Left lung (tissue), 4 donors: ENCODE measurements at regions not wholly inside any gene's neighbourhood (a gene's known extent, or its start where the extent isn't known, plus 50 kb on each side); places are given as distances from the start of the nearest gene placed in this dataset.
A peak's percentile ranks its signal among the peaks of the same experiment; 100 is the strongest.

Experiments used
- ATAC-seq: fragments of 200-7000 bp; cut with Tn5 transposase; one replicate; pipeline ENCODE4 v1.9.1; 2020; ENCODE audit warnings: moderate library complexity
- DNase-seq, 4 donors: peaks; one replicate each; pipeline ENCODE4 v3.0.0-alpha.2; 2013 to 2020
- H3K27ac ChIP-seq, 2 donors: fragments of 200-600 bp; sonication (generic) in 1 of 2; one replicate each; pipeline versions ENCODE4 v1.5.0 to v1.8.0; 2020 to 2021
- H3K27me3 ChIP-seq, 2 donors: fragments of 200-600 bp; sonication (generic) in 1 of 2; one replicate each; pipeline versions ENCODE4 v1.5.0 to v1.8.0; 2020 to 2021
- H3K36me3 ChIP-seq, 2 donors: fragments of 200-600 bp; sonication (generic) in 1 of 2; one replicate each; pipeline versions ENCODE4 v1.5.0 to v1.8.0; 2020 to 2021
- H3K4me1 ChIP-seq, 2 donors: fragments of 200-600 bp; one replicate each; pipeline ENCODE4 v1.8.0; 2021
- H3K4me3 ChIP-seq, 2 donors: fragments of 200-600 bp; sonication (generic) in 1 of 2; one replicate each; pipeline versions ENCODE4 v1.5.0 to v1.8.0; 2020 to 2021; ENCODE audit warnings: mild to moderate bottlenecking in 1 of 2
- H3K9me3 ChIP-seq, 2 donors: fragments of 200-600 bp; sonication (generic) in 1 of 2; one replicate each; pipeline versions ENCODE4 v1.5.0 to v1.8.0; 2020 to 2021
- intact Hi-C, 2 donors: fragments of 100-400 bp; cut with DNase I; formaldehyde crosslinking; loops; one replicate each; pipeline versions ENCODE4 v1.11.2 to v1.14.2; 2022
- TF ChIP-seq, protein P1 (sequence below), 2 donors: fragments of 200-600 bp; sonication (generic) in 1 of 2; IDR thresholded peaks; one replicate each; pipeline versions ENCODE4 v1.5.0 to v1.8.0; 2021; ENCODE audit warnings: antibody characterized with exemption in 2 of 2
- donor health status: DM: no; HTN: yes; CAD: no.
- donor health status: DM: no; HTN: no; CAD: no.

DNA sequence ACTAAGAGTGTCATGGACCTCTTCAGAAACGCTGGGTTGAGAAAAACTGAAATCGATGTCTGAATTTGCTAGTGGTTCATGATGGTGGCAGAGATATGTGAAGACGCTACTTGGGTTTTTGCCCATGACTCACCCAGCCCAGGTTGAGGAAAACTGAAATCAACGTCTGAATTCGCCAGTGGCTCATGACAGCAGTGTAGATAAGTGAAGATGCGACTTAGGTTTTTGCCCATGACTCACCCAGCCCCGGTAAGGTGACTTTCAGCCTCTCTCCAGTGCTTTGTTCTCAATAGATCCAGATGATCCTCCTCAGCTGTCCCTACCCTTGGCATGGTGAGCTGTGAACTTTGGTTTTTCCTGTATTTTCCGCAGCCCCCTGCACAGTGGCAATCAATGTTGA, 105.3 kb upstream of the SIX3 start:
- ATAC-seq (no peak), DNase-seq (no peak)
- H3K27ac ChIP-seq, result no peak overlapping the region
- H3K27me3 ChIP-seq, result no peaks in the 10 kb centered on the region
- TF ChIP-seq, protein P1, sequence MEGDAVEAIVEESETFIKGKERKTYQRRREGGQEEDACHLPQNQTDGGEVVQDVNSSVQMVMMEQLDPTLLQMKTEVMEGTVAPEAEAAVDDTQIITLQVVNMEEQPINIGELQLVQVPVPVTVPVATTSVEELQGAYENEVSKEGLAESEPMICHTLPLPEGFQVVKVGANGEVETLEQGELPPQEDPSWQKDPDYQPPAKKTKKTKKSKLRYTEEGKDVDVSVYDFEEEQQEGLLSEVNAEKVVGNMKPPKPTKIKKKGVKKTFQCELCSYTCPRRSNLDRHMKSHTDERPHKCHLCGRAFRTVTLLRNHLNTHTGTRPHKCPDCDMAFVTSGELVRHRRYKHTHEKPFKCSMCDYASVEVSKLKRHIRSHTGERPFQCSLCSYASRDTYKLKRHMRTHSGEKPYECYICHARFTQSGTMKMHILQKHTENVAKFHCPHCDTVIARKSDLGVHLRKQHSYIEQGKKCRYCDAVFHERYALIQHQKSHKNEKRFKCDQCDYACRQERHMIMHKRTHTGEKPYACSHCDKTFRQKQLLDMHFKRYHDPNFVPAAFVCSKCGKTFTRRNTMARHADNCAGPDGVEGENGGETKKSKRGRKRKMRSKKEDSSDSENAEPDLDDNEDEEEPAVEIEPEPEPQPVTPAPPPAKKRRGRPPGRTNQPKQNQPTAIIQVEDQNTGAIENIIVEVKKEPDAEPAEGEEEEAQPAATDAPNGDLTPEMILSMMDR (IDR thresholded peaks at IDR 0.05), result no peak
- H3K4me3 ChIP-seq, result no peak overlapping the region
- no peaks in the 10 kb centered on the region for H3K36me3 ChIP-seq
- intact Hi-C loops, result no loop called here
- H3K4me1 ChIP-seq, result no peaks in the 10 kb centered on the region
- no peaks in the 10 kb centered on the region for H3K9me3 ChIP-seq

- no peak for ATAC-seq
- H3K36me3 ChIP-seq, result no peaks in the 10 kb centered on the region
- H3K27me3 ChIP-seq, result no peaks in the 10 kb centered on the region
- H3K27ac ChIP-seq, result no peak overlapping the region
- no peak for DNase-seq
- H3K4me3 ChIP-seq, result no peak overlapping the region
- intact Hi-C loops, result no loop called here
- TF ChIP-seq, protein P1 (IDR thresholded peaks at IDR 0.05), result no peak
- no peaks in the 10 kb centered on the region for H3K9me3 ChIP-seq
- no peaks in the 10 kb centered on the region for H3K4me1 ChIP-seq
Observed at GRCh38 chr2:44836916-44837315, 104.6 kb upstream of the SIX3 start.

- H3K4me3 ChIP-seq, result no peak overlapping the region
- H3K27me3 ChIP-seq, result no peaks in the 10 kb centered on the region
- H3K27ac ChIP-seq, result no peak overlapping the region
- intact Hi-C loops, result no loop called here
- DNase-seq (no peak), ATAC-seq (no peak)
- no peaks in the 10 kb centered on the region for H3K36me3 ChIP-seq
- no peaks in the 10 kb centered on the region for H3K4me1 ChIP-seq
- H3K9me3 ChIP-seq, result no peaks in the 10 kb centered on the region
- TF ChIP-seq, protein P1 (IDR thresholded peaks at IDR 0.05), result no peak
Observed at GRCh38 chr2:44838116-44838790, 103.2 kb upstream of the SIX3 start.

DNA sequence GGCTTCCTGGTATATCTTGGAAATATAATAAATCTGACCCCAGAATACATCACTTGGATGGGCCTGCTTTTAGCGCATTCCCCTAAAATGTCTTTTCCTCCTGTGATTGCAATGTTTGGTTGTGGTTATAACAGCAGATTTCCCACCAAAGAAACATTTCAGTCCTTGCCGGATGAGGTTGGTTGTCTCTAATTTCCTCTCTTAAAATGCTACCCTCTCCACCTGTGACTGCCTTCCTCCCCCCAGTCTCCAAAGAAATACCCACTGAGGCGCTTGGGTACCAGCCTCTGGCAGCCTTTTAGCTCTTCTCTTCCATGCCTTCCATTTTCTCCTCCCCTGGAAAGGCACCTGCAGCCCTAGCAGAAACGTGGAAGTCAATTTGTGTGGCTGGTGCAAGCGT, 102.1 kb upstream of the SIX3 start:
- intact Hi-C loops, result no loop called here
- H3K4me3 ChIP-seq, result no peak overlapping the region
- H3K4me1 ChIP-seq, result no peaks in the 10 kb centered on the region
- no peaks in the 10 kb centered on the region for H3K36me3 ChIP-seq
- ATAC-seq, result no peak
- no peaks in the 10 kb centered on the region for H3K9me3 ChIP-seq
- peaks cover 0 to 9% of the 10 kb centered on the region in 2 donors for H3K27me3 ChIP-seq
- no peak for DNase-seq
- H3K27ac ChIP-seq, result no peak overlapping the region
- TF ChIP-seq, protein P1 (IDR thresholded peaks at IDR 0.05), result no peak

GRCh38 chr2:44839771-44840502, 101.6 kb upstream of the SIX3 start:
- intact Hi-C loops, result no loop called here
- DNase-seq (peak in 1 of 4 donors; percentile 69), ATAC-seq (no peak)
- H3K27ac ChIP-seq, result no peak overlapping the region
- TF ChIP-seq, protein P1 (IDR thresholded peaks at IDR 0.05), result no peak
- H3K4me3 ChIP-seq, result no peak overlapping the region
- no peaks in the 10 kb centered on the region for H3K4me1 ChIP-seq
- peaks cover 0 to 9% of the 10 kb centered on the region in 2 donors for H3K27me3 ChIP-seq
- H3K9me3 ChIP-seq, result no peaks in the 10 kb centered on the region
- H3K36me3 ChIP-seq, result no peaks in the 10 kb centered on the region
